ENCODE measurements at regions not wholly inside any gene's neighbourhood (a gene's known extent, or its start where the extent isn't known, plus 50 kb on each side); places are given as distances from the start of the nearest gene placed in this dataset.

DNA sequence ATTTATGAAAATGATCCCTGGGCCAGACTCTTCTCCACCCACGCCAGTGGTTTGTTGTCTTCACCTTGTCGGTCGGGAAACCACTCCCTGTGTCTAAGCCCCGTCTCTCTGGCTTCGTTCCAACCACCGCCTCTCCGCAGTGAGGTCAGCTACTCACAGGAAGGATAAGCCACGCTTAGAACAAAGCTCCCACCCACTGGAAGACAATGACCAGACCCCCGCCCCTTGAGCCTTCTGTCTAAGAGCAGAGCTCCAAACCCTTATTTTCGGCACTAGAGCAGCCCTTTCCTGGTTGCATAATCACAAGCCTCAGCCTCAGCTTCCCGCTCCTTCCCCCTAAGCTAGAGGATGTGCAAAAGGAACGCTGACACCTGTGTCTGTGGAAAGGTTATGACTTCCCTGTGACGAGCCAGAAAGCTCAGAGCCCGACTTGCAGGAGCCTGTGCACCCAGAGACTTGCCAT is 114.9 kb upstream of the MEF2A start:
- no peak for TF ChIP-seq POLR2A (IDR thresholded peaks at IDR 0.05; ENCODE audit: low read depth, low read length)
- TF ChIP-seq SPI1 (IDR thresholded peaks at IDR 0.05; ENCODE audit: low read depth, low read length) = no peak
